Stomach (tissue), 4 donors: ENCODE measurements at regions not wholly inside any gene's neighbourhood (a gene's known extent, or its start where the extent isn't known, plus 50 kb on each side); places are given as distances from the start of the nearest gene placed in this dataset.

Experiments
- POLR2A ChIP-seq, 4 donors: fragments of 450-650 bp; IDR thresholded peaks; one replicate each; pipeline ENCODE4 v1.6.1; 2016; ENCODE audit warnings: antibody characterized with exemption in 4 of 4, control low read depth in 2 of 4, mild to moderate bottlenecking in 1 of 4, moderate library complexity in 1 of 4
- POLR2AphosphoS5 ChIP-seq, 3 donors: sonication (generic); formaldehyde crosslinking; IDR thresholded peaks; one replicate each; pipeline ENCODE4 v1.6.1; 2016; ENCODE audit warnings: antibody characterized with exemption in 3 of 3
- TF ChIP-seq, protein P1 (sequence below), 7 experiments: fragments of 450-650 bp in 4 of 7; fragments of 200-600 bp in 3 of 7; sonication (generic) in 3 of 7; IDR thresholded peaks; one replicate each; pipeline ENCODE4 v1.5.1; 2016 to 2019; ENCODE audit warnings: antibody characterized with exemption in 7 of 7, control low read depth in 2 of 7, mild to moderate bottlenecking in 1 of 7

DNA sequence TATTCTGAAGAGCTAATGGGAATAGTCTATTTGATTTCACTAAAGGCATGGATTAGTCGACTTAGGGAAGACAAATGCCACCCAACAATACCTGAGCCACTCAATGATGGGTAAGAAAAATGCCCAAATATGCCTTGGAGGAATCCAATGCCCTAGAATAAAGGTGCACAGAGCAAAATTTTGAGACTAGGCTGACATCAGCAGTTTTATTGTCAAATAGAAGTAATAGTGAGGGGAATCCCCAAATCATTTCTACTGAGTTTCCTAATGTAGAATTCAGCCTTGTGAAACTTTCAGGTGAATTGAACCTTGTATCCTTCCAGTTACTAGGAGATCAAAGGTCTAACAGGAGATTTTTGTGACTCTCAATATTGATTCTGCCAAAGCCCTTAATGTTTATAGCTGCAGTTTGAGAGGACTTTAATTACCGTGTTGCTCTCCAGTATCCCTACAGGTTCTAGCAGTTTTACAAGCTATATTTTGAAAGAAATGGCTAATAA is 50.8 kb upstream of the THSD7B start:
- TF ChIP-seq POLR2AphosphoS5 (IDR thresholded peaks at IDR 0.05) (no peak), POLR2A (IDR thresholded peaks at IDR 0.05) (no peak)
- TF ChIP-seq, protein P1, sequence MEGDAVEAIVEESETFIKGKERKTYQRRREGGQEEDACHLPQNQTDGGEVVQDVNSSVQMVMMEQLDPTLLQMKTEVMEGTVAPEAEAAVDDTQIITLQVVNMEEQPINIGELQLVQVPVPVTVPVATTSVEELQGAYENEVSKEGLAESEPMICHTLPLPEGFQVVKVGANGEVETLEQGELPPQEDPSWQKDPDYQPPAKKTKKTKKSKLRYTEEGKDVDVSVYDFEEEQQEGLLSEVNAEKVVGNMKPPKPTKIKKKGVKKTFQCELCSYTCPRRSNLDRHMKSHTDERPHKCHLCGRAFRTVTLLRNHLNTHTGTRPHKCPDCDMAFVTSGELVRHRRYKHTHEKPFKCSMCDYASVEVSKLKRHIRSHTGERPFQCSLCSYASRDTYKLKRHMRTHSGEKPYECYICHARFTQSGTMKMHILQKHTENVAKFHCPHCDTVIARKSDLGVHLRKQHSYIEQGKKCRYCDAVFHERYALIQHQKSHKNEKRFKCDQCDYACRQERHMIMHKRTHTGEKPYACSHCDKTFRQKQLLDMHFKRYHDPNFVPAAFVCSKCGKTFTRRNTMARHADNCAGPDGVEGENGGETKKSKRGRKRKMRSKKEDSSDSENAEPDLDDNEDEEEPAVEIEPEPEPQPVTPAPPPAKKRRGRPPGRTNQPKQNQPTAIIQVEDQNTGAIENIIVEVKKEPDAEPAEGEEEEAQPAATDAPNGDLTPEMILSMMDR (IDR thresholded peaks at IDR 0.05), result no peak
